SK-N-SH (cell line): ENCODE measurements at regions not wholly inside any gene's neighbourhood (a gene's known extent, or its start where the extent isn't known, plus 50 kb on each side); places are given as distances from the start of the nearest gene placed in this dataset.
A peak's percentile ranks its signal among the peaks of the same experiment; 100 is the strongest.

Experiments used
- CTCF ChIA-PET: fragments of 300-600, 350-600 bp; formaldehyde crosslinking; extraction: SDS; loops from one replicate; lab custom pipeline; 2021; lab: Yijun Ruan, JAX
- POLR2A ChIA-PET: fragments of 350-600 bp; sonication (Branson Sonifier 250); formaldehyde crosslinking; extraction: SDS; loops from one replicate; lab custom pipeline; 2020; ENCODE audit warnings: antibody characterized with exemption, inconsistent platforms; lab: Yijun Ruan, JAX
- DNase-seq: peaks from one replicate; pipeline ENCODE4 v3.0.0; 2012
- H2AFZ ChIP-seq: fragments of 200-600 bp; sonication (generic); 2 replicates; pipeline ENCODE4 v1.8.1; 2016; ENCODE audit warnings: antibody characterized with exemption, mild to moderate bottlenecking, low read depth
- H3F3A ChIP-seq: fragments of 200-600 bp; sonication (generic); replicated peaks from 2 replicates; pipeline ENCODE3; 2016; ENCODE audit warnings: antibody characterized with exemption, mild to moderate bottlenecking; ENCODE audit not compliant: insufficient read depth
- H3K27ac ChIP-seq, 2 experiments: fragments of 200-500 bp in 1 of 2; fragments of 200-600 bp in 1 of 2; sonication (Bioruptor generic) in 1 of 2; sonication (generic), shearing (Covaris generic) in 1 of 2; 2 replicates each; pipeline versions ENCODE4 v1.5.1 to v1.6.1; 2014 to 2016; ENCODE audit warnings: low read depth in 2 of 2, inconsistent platforms in 1 of 2, low read length in 1 of 2, mild to moderate bottlenecking in 1 of 2, mixed read lengths in 1 of 2
- H3K27me3 ChIP-seq: fragments of 200-600 bp; sonication (generic), shearing (Covaris generic); 2 replicates; pipeline ENCODE4 v1.6.1; 2016; ENCODE audit warnings: mixed run types; ENCODE audit not compliant: insufficient read depth
- H3K36me3 ChIP-seq, 2 experiments: fragments of 200-500 bp in 1 of 2; fragments of 200-600 bp in 1 of 2; sonication (Bioruptor generic) in 1 of 2; sonication (generic) in 1 of 2; replicated peaks in 1 of 2; 2 replicates each; pipeline versions ENCODE3 to v1.5.1; 2014 to 2016; ENCODE audit warnings: low read length in 1 of 2, mild to moderate bottlenecking in 1 of 2; ENCODE audit not compliant: insufficient read depth in 2 of 2, control insufficient read depth in 1 of 2
- H3K4me1 ChIP-seq, 2 experiments: fragments of 200-500 bp in 1 of 2; fragments of 200-600 bp in 1 of 2; sonication (Bioruptor generic) in 1 of 2; sonication (generic), shearing (Covaris generic) in 1 of 2; 2 replicates each; pipeline versions ENCODE4 v1.5.1 to v1.6.1; 2014 to 2016; ENCODE audit warnings: low read depth in 1 of 2, low read length in 1 of 2, mixed run types in 1 of 2; ENCODE audit not compliant: insufficient read depth in 2 of 2, control insufficient read depth in 1 of 2
- H3K4me2 ChIP-seq: fragments of 200-600 bp; sonication (generic), shearing (Covaris generic); 2 replicates; pipeline ENCODE4 v1.6.1; 2017; ENCODE audit warnings: mixed run types
- H3K4me3 ChIP-seq, 2 experiments: fragments of 200-500 bp in 1 of 2; fragments of 200-600 bp in 1 of 2; sonication (Bioruptor generic) in 1 of 2; sonication (generic), shearing (Covaris generic) in 1 of 2; 2 replicates each; pipeline versions ENCODE4 v1.5.1 to v1.8.1; 2014 to 2016; ENCODE audit warnings: low read depth in 2 of 2, inconsistent platforms in 1 of 2, low read length in 1 of 2, mild to moderate bottlenecking in 1 of 2, mixed read lengths in 1 of 2, moderate library complexity in 1 of 2
- H3K79me2 ChIP-seq: fragments of 200-600 bp; sonication (generic); 2 replicates; pipeline ENCODE4 v1.8.1; 2017; ENCODE audit warnings: mild to moderate bottlenecking; ENCODE audit not compliant: insufficient read depth
- H3K9ac ChIP-seq: fragments of 200-600 bp; sonication (generic); 2 replicates; pipeline ENCODE4 v1.6.1; 2017; ENCODE audit warnings: mixed run types
- H3K9me2 ChIP-seq: fragments of 200-600 bp; sonication (generic); 2 replicates; pipeline ENCODE4 v1.6.1; 2017; ENCODE audit warnings: mixed run types
- H3K9me3 ChIP-seq: fragments of 200-600 bp; sonication (generic); 2 replicates; pipeline ENCODE4 v1.6.1; 2017; ENCODE audit warnings: mixed run types, mild to moderate bottlenecking, moderate library complexity
- H4K20me1 ChIP-seq: fragments of 200-600 bp; sonication (generic); 2 replicates; pipeline ENCODE4 v1.6.1; 2017; ENCODE audit warnings: mild to moderate bottlenecking, mixed run types; ENCODE audit not compliant: insufficient read depth
- CHD2 ChIP-seq: fragments of 150-350 bp; IDR thresholded peaks from 2 replicates; pipeline ENCODE4 v1.6.1; 2018; ENCODE audit warnings: low read length; ENCODE audit not compliant: partially characterized antibody
- EP300 ChIP-seq, 2 experiments: IDR thresholded peaks; 2 replicates each; pipeline versions ENCODE4 v1.4.0 to v1.6.1; 2012; ENCODE audit warnings: borderline replicate concordance in 1 of 2, low read depth in 1 of 2, low read length in 1 of 2
- EZH2phosphoT487 ChIP-seq: fragments of 200-600 bp; sonication (generic); IDR thresholded peaks from 2 replicates; pipeline ENCODE4 v1.6.1; 2017; ENCODE audit warnings: low read depth, mixed run types, mild to moderate bottlenecking, antibody characterized with exemption, moderate library complexity, borderline replicate concordance
- FOSL2 ChIP-seq: IDR thresholded peaks from 2 replicates; pipeline ENCODE4 v1.4.0; 2012; ENCODE audit warnings: low read depth, mild to moderate bottlenecking, moderate library complexity, borderline replicate concordance
- FOXJ3 ChIP-seq: sonication (generic); formaldehyde crosslinking; IDR thresholded peaks from 2 replicates; pipeline ENCODE4 v1.5.1; 2020; ENCODE audit warnings: mild to moderate bottlenecking, missing genetic modification reagents
- FOXM1 ChIP-seq: IDR thresholded peaks from 2 replicates; pipeline ENCODE4 v1.4.0; 2012; ENCODE audit warnings: low read depth, mild to moderate bottlenecking
- GABPA ChIP-seq: IDR thresholded peaks from 2 replicates; pipeline ENCODE4 v1.4.0; 2012; ENCODE audit warnings: low read depth, mild to moderate bottlenecking
- GATA2 ChIP-seq: sonication (generic); formaldehyde crosslinking; IDR thresholded peaks from 2 replicates; pipeline ENCODE4 v1.5.0; 2020; ENCODE audit warnings: mild to moderate bottlenecking, missing genetic modification reagents
- NRF1 ChIP-seq: IDR thresholded peaks from 2 replicates; pipeline ENCODE4 v1.6.1; 2012; ENCODE audit warnings: low read depth, mild to moderate bottlenecking, low read length
- RFX5 ChIP-seq: IDR thresholded peaks from 2 replicates; pipeline ENCODE4 v1.6.1; 2012; ENCODE audit warnings: mild to moderate bottlenecking, improper control_type of control experiment, low read length
- RXRA ChIP-seq: IDR thresholded peaks from 2 replicates; pipeline ENCODE4 v1.4.0; 2012; ENCODE audit warnings: low read depth, mild to moderate bottlenecking, borderline replicate concordance
- SIN3A ChIP-seq: IDR thresholded peaks from 2 replicates; pipeline ENCODE4 v1.6.1; 2012; ENCODE audit warnings: low read depth, mild to moderate bottlenecking, low read length, moderate library complexity, borderline replicate concordance
- TCF12 ChIP-seq: IDR thresholded peaks from 2 replicates; pipeline ENCODE4 v1.4.0; 2012
- TEAD4 ChIP-seq: IDR thresholded peaks from 2 replicates; pipeline ENCODE4 v1.4.0; 2012; ENCODE audit warnings: mild to moderate bottlenecking, borderline replicate concordance; ENCODE audit not compliant: insufficient read depth
- YY1 ChIP-seq: IDR thresholded peaks from 2 replicates; pipeline ENCODE4 v1.4.0; 2012; ENCODE audit warnings: low read depth, mild to moderate bottlenecking
- WGBS: methylation state at CpG from one replicate; pipeline ENCODE4 v1.1.6; 2017; ENCODE audit warnings: low lambda C conversion rate; 5-methylcytosine and 5-hydroxymethylcytosine counted together
- TF ChIP-seq, protein P1 (sequence below): IDR thresholded peaks from 2 replicates; pipeline ENCODE4 v1.4.0; 2012; ENCODE audit warnings: low read depth, borderline replicate concordance
- TF ChIP-seq, protein P2 (sequence below): IDR thresholded peaks from 2 replicates; pipeline ENCODE4; 2012
- TF ChIP-seq, protein P3 (sequence below): fragments of 150-350 bp; IDR thresholded peaks from 2 replicates; pipeline ENCODE4 v1.6.1; 2016; ENCODE audit warnings: mild to moderate bottlenecking, low read depth, low read length
- TF ChIP-seq, protein P4 (sequence below): IDR thresholded peaks from 2 replicates; pipeline ENCODE4 v1.4.0; 2012; ENCODE audit warnings: low read depth, borderline replicate concordance

DNA sequence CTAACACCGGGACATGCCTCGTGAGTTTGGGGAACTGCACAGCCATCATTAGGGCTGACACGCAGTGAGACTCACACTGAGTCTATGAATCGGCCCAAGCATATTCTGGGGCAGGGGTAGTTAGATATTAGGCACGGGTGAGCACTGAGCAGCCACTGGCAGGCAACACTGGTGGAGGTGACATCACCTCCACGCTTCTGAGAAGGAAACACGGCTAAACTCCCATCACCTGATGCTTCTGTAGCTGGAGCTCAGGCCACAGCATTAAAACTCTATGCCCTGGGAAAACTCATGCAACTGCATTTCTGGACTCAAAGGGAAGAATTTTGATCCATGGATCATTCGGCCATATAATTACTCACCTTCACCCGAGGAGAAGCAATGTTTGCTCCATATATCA is 100.8 kb upstream of the OTUD4 start:
- POLR2A ChIA-PET, result no interaction called here
- TF ChIP-seq EZH2phosphoT487, result no peak
- TF ChIP-seq, protein P1, sequence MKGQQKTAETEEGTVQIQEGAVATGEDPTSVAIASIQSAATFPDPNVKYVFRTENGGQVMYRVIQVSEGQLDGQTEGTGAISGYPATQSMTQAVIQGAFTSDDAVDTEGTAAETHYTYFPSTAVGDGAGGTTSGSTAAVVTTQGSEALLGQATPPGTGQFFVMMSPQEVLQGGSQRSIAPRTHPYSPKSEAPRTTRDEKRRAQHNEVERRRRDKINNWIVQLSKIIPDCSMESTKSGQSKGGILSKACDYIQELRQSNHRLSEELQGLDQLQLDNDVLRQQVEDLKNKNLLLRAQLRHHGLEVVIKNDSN, result no peak
- no peak for TF ChIP-seq FOSL2
- TF ChIP-seq, protein P2, sequence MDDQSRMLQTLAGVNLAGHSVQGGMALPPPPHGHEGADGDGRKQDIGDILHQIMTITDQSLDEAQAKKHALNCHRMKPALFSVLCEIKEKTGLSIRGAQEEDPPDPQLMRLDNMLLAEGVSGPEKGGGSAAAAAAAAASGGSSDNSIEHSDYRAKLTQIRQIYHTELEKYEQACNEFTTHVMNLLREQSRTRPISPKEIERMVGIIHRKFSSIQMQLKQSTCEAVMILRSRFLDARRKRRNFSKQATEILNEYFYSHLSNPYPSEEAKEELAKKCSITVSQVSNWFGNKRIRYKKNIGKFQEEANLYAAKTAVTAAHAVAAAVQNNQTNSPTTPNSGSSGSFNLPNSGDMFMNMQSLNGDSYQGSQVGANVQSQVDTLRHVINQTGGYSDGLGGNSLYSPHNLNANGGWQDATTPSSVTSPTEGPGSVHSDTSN, result no peak
- TF ChIP-seq RXRA, result no peak
- TF ChIP-seq FOXM1, result no peak
- TF ChIP-seq, protein P3, sequence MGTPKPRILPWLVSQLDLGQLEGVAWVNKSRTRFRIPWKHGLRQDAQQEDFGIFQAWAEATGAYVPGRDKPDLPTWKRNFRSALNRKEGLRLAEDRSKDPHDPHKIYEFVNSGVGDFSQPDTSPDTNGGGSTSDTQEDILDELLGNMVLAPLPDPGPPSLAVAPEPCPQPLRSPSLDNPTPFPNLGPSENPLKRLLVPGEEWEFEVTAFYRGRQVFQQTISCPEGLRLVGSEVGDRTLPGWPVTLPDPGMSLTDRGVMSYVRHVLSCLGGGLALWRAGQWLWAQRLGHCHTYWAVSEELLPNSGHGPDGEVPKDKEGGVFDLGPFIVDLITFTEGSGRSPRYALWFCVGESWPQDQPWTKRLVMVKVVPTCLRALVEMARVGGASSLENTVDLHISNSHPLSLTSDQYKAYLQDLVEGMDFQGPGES, result no peak
- TF ChIP-seq NRF1, result no peak
- TF ChIP-seq TEAD4, result no peak
- TF ChIP-seq YY1, result no peak
- TF ChIP-seq FOXJ3, result no peak
- TF ChIP-seq GABPA, result no peak

DNA sequence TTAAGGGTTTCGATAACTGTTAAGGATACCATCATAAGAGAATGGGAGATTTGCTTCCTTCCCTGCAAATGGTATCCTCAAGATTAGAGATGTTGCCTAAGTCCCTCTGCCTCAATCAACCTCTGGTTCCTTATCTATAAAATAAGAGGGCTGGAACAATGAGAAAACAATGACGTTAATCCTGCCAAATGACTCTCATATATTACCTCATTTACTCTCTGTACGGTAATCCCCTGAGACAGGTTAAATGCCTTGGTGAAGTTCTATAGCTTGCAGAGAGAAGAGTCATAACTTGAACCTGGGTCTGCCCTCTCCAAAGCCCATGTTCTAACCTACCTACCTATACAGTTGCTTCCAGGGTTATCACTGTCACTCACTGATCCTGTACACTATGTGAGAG is 100.2 kb upstream of the OTUD4 start:
- Histone ChIP-seq H3K36me3 (no peaks in the 10 kb centered on the region), H3K79me2 (no peaks in the 10 kb centered on the region), H3F3A (peaks cover 14% of the 10 kb centered on the region), H3K9me2 (no peaks in the 10 kb centered on the region), H3K9me3 (no peaks in the 10 kb centered on the region), H3K27ac (peak overlapping the region; percentile 88 to 90), H3K4me2 (no peak overlapping the region), H3K9ac (no peak overlapping the region), H4K20me1 (no peaks in the 10 kb centered on the region), H3K4me3 (no peak overlapping the region), H2AFZ (no peak overlapping the region), H3K4me1 (peaks cover 5 to 12% of the 10 kb centered on the region in 2 experiments; a peak in 3 of 4 replicates), H3K27me3 (no peaks in the 10 kb centered on the region)
- 67% methylated on average over 3 of the region's 3 CpGs for WGBS
- ChIA-PET POLR2A (no interaction called here), CTCF (no interaction called here)
- DNase-seq, result no peak
- no peak for TF ChIP-seq RFX5
- no peak for TF ChIP-seq EP300 (IDR thresholded peaks at IDR 0.05; ENCODE audit: borderline replicate concordance in 1 of 2, low read depth in 1 of 2, low read length in 1 of 2)
- no peak for TF ChIP-seq FOXM1
- no peak for TF ChIP-seq CHD2
- no peak for TF ChIP-seq NRF1
- TF ChIP-seq GATA2 (CRISPR knock-in tag), result no peak
- TF ChIP-seq, protein P4, sequence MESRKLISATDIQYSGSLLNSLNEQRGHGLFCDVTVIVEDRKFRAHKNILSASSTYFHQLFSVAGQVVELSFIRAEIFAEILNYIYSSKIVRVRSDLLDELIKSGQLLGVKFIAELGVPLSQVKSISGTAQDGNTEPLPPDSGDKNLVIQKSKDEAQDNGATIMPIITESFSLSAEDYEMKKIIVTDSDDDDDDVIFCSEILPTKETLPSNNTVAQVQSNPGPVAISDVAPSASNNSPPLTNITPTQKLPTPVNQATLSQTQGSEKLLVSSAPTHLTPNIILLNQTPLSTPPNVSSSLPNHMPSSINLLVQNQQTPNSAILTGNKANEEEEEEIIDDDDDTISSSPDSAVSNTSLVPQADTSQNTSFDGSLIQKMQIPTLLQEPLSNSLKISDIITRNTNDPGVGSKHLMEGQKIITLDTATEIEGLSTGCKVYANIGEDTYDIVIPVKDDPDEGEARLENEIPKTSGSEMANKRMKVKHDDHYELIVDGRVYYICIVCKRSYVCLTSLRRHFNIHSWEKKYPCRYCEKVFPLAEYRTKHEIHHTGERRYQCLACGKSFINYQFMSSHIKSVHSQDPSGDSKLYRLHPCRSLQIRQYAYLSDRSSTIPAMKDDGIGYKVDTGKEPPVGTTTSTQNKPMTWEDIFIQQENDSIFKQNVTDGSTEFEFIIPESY, result no peak
- TF ChIP-seq FOSL2, result no peak
- TF ChIP-seq FOXJ3, result no peak
- TF ChIP-seq TCF12, result no peak
- no peak for TF ChIP-seq SIN3A
- TF ChIP-seq, protein P3, result no peak

More for the DNA sequence above, 100.8 kb upstream of the OTUD4 start:
- Histone ChIP-seq H3K27me3 (no peaks in the 10 kb centered on the region), H3K4me1 (peaks cover 5 to 12% of the 10 kb centered on the region in 2 experiments; a peak in 3 of 4 replicates), H3K27ac (peak overlapping the region in 1 of 2 experiments; percentile 90; a peak in 2 of 4 replicates), H3K9me2 (no peaks in the 10 kb centered on the region), H3K36me3 (no peaks in the 10 kb centered on the region), H3K79me2 (no peaks in the 10 kb centered on the region), H2AFZ (no peak overlapping the region), H3K4me3 (no peak overlapping the region), H3K9me3 (no peaks in the 10 kb centered on the region), H4K20me1 (no peaks in the 10 kb centered on the region), H3K9ac (no peak overlapping the region), H3F3A (peaks cover 14% of the 10 kb centered on the region), H3K4me2 (no peak overlapping the region)
- no peak for DNase-seq
- WGBS, result 89% methylated on average over 7 of the region's 9 CpGs
- CTCF ChIA-PET, result no interaction called here
